G401.6 (cell line): ENCODE measurements at regions not wholly inside any gene's neighbourhood (a gene's known extent, or its start where the extent isn't known, plus 50 kb on each side); places are given as distances from the start of the nearest gene placed in this dataset.

Experiments
- FAIRE-seq: peaks from 2 replicates; lab custom pipeline; 2012; peaks lifted over from hg19 to GRCh38; lab: Jason Lieb, UNC

DNA sequence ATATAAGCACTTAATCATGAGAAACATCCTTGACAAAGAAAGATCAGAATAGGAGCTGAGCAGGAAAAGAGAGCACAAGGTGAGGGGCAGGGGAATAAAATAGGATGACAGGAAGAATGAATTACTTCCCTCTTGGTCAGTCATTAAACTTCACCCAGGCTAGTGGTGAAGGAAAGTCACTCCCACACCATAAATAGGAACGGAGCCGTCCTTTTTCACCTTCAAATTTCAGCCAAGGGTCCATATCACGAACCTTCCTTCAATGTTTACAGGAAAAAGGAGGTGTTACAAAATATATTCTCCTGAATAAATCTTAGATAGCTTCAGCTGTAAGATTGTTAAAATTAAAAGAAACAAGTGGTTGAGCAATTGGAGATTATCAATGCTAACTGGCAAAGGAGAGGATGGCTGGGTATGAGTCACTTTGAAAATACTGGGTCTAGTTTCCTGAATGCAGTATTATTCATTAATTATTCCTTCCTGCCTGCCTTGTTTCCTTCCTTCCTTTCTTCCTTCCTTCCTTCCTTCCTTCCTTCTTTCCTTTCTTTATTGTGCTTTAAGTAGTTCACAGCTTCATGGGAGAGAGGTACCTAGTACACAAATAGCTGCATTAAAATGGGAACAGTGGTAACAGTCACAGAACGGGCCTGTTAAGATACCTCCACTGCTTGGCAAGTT, 292.3 kb upstream of the ID2 start:
- no peak for FAIRE-seq

DNA sequence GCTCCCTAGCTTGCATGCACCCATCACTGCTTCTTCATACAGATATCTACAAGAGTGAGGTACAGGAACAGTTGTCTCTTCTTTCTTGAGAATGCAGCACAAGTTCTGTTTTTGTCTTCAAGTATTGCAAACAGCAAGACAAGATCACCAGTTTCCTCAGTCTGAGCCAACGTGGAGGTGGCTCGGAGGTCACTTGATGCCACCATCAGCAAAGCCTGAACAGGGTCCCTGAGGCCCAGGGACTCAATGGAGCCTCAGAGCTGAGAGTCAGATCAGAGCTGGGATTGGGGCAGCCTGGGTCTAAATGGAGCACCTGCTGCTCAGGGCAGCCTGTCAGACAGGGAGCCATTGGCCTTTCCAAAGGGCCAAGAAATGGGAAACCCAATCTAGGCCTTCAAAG, 290.7 kb upstream of the ID2 start:
- FAIRE-seq: no peak

DNA sequence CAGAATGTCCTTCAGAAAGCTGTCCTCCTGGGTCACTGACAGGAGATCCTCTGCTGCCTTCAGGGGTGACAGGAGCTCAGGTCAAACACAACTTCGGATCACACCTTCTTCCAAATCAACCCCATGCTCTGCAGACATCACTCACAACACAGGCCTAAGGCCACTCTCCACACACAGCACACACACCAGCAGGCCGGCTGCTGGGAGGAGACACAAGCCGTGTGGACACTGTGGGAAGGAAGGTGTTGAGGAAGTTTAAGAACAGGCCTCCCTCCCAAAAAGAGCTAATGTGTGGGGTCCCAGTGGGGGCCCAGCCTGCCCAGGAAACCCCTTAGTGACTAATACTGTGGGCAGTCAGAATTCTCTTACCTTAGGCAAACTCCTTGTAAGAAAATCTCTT, 290.3 kb upstream of the ID2 start:
- no peak for FAIRE-seq

DNA sequence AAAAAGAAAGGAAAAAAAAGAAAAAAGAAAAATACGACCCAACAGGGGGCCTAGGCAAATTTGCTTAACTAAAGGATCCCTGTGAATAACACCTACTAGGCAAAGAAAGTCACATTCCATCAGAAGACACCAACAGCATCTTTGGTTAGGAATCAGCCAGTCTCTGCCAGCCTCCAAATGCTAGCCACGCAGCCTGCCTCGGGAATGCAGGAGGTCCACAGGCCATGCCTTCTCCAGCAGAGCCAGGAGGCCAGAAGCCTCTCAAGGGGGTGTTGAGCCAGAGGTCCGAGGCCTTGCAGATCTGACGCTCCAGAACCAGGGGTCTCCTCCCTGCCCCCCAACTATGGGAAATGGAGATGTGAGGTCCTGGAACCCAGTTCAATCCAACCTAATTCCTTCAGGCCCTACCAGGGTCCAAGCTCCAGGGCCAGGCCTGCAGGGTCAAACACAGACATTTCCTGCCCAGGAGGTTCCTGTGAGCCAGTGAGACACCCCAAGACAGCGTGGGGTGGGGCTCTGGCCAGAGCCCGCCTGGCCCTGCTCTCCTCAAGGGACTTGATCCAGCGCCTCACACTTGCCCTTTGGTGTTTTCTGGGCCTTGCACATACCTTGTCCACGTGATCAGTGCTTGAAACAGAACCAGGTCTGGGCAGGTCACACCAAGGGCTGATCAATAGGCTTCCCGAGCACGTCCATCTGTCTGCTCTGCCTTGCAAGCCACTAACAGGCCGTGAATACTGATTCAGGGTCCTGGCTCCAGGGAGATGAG, 289.6 kb upstream of the ID2 start:
- no peak for FAIRE-seq

DNA sequence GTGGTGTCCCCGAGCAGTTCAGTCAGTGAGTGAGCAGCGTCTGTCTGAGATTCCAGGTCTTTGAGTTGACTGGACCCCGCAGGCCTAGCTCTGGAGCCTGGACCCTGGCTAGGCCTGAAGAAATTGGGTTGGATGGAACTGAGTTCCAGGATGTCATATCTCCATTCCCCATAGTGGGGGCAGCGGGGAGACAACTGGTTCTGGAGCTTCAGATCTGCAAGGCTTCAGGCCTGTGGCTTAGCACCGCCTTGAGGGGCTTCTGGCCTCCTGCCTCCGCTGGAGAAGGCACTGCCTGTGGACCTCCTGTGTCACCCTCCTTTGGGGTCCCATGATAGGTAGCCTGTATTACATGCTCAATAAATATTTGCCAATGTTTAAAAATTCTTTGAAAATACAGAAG, 288.4 kb upstream of the ID2 start:
- FAIRE-seq: no peak

DNA sequence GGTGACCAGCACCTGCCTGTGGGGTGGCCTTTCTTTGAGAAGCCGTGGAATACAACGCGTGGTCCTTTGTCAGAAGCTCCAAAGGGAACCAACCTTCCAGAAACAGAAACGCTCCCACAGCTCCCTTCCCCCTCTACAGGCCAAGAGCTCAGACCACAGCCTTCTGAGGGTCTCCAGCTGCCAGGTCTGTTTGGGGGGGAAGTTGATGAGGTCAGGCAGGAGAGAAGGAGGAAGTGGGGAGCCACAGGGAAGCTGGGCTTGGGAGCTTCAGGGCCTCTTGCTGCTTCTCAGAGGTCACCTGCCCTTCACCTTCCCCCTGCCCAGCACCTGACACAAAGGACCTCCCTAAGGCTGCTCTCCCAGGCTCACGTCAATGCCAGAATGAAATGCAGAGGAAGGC, 287.7 kb upstream of the ID2 start:
- no peak for FAIRE-seq

DNA sequence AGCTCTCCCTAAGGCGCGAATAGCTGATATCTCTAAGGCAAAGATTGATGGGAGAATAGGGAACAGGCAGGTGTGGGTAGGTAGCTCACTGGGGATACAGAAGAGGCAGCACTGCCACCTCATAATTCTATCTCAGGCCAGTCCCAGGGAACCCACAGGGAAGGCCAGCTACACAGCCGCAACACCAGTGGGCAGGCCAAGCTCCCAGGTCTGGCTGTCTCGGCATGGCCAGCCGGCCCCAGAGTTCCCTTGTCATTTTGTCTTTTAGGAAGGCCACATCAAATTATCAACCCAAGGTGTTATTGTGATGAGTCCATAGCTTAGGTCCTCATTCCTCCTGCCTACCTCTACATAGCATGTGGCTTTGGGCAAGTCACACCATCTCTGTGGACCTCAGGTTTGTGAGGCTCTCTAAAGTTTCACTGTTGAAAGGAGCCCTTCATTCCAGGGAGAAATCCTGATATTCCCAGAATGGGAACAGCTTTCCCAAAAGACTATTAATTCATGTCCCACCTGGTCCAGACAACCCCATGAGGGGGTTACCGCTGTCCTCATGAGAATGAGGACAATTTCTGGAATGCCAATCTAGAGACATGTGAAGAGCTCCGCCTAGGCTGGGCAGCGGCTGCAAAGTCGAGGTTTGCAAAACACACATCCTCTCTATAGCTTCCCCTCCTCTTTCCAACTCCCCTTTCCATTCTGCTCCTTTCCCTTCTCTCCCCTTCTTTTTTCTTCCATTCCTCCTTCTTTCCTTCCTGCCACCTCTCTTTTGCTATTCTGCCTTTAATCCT, 287.1 kb upstream of the ID2 start:
- FAIRE-seq: no peak

DNA sequence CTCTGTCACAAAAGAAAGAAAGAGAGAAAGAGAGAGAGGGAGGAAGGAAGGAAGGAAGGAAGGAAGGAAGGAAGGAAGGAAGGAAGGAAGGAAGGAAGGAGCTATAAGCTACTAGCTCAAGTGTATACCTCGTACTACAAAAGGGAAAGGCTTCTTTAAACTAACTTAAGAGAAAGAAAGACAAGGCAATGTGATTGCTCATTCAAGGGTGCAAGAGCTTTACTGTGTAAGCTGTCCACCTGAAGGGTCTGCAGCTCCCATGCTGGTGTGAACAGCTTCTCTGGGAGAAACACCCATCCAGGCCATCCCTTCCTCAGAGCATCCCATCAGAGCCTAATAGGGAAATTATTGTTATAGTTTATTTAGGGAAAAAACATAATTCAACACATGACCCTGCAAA, 286.1 kb upstream of the ID2 start:
- no peak for FAIRE-seq

DNA sequence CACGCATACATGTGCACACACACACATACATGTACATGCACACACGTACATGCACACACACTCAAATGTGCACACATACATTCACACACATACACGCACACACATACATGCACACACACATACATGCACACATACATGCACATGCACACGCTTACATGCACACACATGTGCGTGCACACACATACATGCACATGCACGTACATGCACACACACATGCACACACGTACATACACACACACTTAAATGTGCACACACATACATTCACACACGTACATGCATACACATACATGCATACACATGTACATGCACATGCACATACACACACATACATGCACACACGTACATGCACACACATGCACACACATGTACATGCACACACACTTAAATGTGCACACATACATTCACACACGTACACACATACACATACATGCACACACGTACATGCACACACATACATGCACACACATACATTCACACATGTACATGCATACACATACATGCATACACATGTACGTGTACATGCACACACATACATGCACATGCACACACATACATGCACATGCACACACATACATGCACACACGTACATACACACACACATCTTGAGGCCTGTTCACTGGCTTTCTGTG, 283.7 kb upstream of the ID2 start:
- no peak for FAIRE-seq

DNA sequence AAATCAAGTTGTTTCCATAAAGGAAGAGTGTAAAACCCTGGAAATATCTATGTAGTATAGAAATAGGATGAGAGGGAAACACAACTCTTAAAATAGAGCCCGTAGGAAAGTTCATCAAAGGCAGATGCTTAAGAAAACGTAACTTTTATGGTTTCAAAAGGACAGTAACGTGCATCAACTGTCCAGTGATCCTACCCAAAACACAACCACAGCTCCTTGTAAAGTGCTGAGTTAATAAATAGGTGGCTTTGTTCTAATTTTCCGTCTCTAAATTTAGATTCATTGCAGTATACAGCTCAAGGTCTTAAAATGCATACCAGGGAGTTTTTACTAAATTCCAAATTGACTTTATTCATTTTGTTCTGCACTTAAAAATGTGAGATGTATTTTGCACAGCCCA, 282.1 kb upstream of the ID2 start:
- no peak for FAIRE-seq

DNA sequence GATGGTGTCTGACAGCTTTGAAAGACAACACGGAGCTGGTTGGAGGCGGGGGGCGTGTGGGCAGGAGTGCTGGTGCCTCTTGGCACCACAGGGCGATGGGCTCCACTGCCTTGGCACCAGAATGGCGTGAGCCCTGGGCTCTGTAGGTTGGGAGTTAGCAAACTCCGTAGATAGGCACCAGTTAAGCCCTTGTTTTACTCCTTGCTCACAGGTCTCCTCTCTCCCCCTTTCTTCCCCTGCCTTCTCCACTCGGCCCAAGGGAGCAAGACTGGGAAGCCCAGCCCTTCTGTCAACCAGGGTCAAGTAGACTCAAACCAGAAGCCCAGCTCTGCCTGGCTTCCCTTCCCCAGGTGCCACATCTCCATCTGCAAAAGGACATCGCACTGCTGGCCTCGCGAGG, 281.7 kb upstream of the ID2 start:
- no peak for FAIRE-seq

DNA sequence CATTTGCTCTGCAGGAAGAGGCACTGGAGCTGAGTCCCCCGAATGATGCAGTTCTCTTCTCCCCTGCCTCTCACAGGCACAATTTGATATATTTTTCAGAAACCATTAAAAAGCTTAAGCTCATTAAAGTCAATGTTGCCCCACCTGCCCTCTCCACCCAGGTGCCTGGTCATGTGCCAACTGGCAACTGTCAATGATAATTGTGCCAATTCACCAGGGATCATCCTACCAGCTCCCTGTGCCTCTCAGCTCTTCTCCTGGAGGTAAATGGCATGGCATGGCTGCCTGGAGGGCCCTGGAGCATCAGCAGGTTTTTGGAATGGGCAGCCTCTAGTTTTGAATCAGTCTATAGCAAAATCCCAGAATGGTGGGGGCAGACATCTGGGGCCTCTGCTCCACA, 279.6 kb upstream of the ID2 start:
- FAIRE-seq: no peak

DNA sequence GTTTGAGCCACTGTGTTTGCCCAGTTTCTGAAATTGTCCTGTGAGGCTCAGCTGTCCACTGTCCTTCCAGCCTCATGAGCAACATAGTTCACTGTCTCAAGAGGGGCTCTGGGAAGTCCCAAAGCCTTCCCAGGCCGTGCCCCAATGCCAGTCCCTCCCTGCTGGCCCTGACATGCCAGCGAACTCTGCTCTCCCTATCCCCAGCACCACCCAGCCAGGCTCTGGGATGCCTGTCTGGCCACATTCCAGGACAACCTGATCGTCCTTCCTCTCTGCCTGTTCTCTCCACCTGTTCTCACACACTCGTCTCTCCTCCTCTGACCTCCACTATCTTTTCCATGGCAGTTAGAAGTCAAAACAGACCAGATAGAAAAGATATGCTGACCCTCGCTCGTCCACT, 278.0 kb upstream of the ID2 start:
- FAIRE-seq: no peak

DNA sequence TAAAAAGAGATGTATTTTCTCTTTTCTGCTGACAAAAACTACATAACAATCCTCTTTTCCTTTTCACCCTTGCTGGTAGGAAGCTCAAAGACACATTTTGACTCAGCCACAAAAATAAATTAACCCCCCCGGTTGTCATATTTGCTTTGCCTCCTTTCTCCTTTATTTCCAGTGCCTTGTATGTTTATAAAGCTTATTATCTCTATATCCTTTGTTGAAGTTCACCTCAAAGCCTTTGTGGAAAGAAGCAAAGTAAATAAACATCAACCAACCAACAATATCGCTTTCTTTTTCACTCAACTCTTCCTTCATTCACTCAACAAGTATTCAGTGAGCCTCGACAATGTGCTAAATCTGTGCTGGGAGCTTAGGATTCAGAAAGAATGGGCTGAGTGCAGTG, 276.5 kb upstream of the ID2 start:
- no peak for FAIRE-seq

DNA sequence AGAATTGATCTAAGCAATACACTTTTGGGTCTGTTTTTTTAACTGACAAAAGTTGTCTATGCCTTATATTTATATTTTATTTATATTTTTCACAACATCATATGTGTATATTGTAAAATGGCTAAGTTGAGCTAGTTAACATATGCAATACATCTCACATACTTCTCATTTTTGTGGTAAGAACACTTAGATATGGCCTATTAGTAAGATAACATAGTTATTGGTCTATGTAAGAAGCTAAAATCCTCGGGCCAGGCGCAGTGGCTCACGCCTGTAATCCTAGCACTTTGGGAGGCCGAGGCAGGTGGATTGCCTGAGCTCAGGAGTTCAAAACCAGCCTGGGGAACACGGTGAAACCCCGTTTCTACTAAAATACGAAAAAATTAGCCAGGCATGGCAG, 275.6 kb upstream of the ID2 start:
- no peak for FAIRE-seq

DNA sequence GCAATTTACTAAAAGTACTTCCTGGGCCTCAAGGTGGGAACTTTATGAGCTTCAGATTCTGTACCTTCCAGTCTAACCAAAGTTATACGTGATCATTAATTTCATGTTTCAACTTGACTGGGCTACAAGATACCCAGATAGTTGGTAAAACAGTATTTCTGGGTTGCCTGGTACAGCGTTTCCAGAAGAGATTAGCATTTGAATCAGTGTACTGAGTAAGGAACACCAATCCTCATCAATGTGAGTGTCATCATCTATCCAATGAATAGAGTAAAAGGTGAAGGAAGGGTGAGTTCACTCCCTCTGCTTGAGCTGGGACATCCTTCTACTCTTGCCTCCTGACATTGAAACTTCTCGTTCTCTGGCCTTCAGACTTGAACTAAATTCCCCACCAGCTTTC, 274.5 kb upstream of the ID2 start:
- no peak for FAIRE-seq

DNA sequence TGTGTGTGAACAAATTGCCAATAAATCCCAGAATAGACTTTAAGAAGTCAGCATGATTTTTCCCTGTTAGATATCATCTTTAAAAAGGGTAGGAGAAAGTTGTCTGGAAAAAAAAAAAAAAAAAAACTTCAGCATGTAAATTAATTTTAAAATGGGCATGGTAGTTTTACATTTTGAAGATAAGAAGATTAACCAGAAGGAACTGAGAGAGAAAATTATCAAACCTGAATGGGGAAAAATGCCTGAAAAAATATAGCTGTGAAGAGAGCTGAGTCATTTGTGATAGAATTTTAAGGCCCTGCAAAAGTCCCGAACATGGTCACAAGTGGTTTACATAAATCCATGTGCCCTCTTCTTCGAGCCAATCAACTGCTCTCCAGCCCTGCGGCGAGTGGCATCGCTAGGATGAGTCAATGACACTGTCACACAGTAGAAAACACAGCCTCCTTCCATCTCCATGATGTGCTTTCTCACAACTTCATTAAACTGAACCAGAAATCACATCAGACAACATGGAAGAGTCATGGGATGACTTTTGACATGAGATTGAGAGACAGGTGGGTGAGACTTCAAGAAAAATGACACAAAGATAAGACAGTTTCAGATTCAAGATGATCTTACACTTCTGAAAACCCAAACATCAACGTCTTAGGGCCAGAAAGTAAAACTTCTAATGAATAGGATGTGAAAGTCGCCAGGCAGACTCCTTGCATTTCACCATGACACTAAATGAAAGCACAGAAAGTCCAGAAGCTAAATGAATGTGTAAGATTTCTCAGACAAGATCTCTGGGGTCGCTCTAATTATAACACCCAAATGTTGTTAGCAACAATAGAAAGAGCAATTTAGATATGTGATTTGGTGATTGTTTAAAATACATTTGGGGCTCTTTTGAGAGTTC, 273.0 kb upstream of the ID2 start:
- no peak for FAIRE-seq

DNA sequence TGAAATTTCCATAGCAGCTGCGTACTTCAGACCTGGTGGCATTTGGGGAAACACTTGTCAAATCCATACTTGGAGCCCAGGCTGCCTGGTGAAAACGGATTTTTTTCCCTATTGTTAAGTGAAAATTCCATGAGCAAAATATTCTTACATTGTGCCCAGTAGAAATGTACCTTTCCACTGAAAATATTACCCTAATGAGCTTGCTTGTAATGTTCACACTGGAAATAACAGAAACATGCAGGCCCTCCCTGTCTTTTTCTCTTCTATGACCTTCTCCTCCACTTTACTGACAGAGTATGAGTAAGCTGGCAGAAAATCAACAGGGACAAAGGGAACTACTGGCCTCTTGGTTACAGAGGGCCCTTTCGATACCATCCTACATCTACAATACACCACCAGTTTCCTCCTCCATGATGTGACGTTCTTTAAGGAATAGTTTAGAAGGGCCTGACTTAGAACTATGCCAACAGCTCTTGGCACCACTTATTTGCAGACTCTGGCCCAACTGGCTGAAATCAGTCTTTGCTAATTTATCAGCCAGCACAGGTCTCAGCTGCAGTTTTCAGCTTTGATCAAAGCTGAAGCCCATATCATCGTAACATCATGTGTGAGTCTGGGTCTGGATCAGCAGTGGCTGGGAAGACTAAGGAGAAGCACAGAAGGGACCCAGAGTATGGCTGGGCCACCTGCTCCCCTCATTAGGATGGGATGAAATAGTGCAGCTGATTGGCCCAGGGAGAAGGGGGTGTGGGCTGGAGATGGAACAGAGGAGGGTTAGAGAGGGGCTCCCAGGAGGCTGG, 272.2 kb upstream of the ID2 start:
- FAIRE-seq: no peak

DNA sequence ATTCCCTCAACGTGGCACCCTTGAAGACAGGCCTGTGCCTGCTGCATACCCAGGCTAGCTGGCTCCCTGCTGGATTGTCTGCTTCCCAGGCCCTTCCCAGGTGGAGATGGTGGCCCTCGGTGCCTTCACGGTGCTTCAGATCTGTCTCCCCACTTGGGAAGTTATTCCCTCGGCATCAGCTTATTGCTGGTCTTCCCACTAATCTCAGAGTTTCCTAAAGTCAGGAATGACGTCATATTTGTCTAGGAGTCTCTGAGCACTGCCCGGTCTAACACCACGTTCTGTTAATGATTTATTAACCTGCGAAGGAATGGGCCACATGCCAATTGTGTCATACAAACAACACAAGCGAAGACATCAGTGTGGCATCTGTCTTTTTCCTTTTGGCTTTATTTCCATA, 269.8 kb upstream of the ID2 start:
- FAIRE-seq: no peak

DNA sequence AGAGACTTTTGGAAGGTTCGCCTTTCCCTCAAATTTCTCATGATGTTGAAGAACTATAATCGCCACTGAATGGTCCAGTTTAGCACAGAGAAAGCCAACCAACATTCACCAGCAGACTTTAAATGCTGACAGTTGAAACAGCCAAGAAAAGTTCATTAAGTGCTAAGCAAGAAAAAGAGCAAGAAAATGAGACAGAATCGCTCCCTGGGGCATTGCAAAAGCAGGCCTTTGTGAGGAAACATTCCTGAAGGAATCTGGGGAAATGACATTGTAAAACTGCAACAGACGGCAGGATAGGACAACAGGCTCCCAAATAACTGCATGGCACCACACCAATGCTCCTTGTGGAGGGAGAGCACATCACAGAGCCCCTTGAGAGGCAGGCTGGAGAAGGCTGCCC, 269.3 kb upstream of the ID2 start:
- no peak for FAIRE-seq

DNA sequence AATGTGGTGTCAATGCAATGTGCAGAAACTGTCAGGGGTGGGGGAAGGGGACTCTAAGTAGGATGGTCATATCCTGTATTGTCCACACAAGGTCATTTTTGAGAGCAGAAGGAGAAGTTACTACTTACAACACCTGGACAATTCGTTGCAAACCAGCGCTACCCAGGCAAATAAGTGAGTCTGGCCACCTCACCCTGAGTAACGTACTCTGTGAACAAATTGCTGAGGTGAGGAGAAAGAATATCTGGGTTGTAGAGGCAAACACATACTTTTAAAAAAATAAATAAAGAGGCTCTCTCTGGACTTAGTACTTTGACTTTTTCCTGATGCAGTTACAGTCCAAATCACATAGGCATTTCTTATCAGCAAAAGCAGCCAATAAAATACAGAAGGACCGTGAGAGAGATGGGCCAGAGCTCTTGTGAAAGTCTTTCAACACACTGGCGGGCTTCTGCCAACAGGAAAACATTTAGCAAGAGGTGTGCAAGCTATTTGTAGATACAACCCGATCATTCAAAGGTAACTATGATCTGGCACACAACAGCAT, 268.2 kb upstream of the ID2 start:
- no peak for FAIRE-seq
